GM12892 (cell line): ENCODE measurements at regions not wholly inside any gene's neighbourhood (a gene's known extent, or its start where the extent isn't known, plus 50 kb on each side); places are given as distances from the start of the nearest gene placed in this dataset.

Experiments
- POLR2A ChIP-seq: IDR thresholded peaks from 2 replicates; pipeline ENCODE4 v1.6.1; 2011; ENCODE audit warnings: low read depth, low read length, control low read depth
- POLR2AphosphoS5 ChIP-seq: IDR thresholded peaks from 2 replicates; pipeline ENCODE4 v1.6.1; 2011; ENCODE audit warnings: low read depth, low read length, control low read depth

- TF ChIP-seq POLR2A = no peak
- no peak for TF ChIP-seq POLR2AphosphoS5
These were observed 73.5 kb upstream of the CCDC150 start for GRCh38 chr2:196565982-196566381.
